AG04449 (cell line): ENCODE measurements at regions not wholly inside any gene's neighbourhood (a gene's known extent, or its start where the extent isn't known, plus 50 kb on each side); places are given as distances from the start of the nearest gene placed in this dataset.

ENCODE experiments used
- CTCF ChIA-PET: fragments of 350-600 bp; formaldehyde crosslinking; extraction: SDS; loops from one replicate; lab custom pipeline; 2021; ENCODE audit warnings: antibody characterized with exemption; lab: Yijun Ruan, JAX
- POLR2A ChIA-PET: fragments of 400-600, 350-600 bp; formaldehyde crosslinking; extraction: SDS; loops from one replicate; lab custom pipeline; 2020; ENCODE audit warnings: antibody characterized with exemption, inconsistent platforms; lab: Yijun Ruan, JAX
- DNase-seq: peaks from one replicate; pipeline ENCODE4 v3.0.0-alpha.2; 2010; ENCODE audit warnings: low read depth, low spot score
- H3K4me3 ChIP-seq: 2 replicates; pipeline ENCODE4 v1.5.1; 2011; ENCODE audit warnings: low read depth, mild to moderate bottlenecking, control low read depth, low read length
- TF ChIP-seq, protein P1 (sequence below): IDR thresholded peaks from one replicate; pipeline ENCODE4 v1.5.1; 2011; ENCODE audit warnings: mild to moderate bottlenecking, moderate library complexity, low read length, control low read depth, inconsistent platforms; ENCODE audit not compliant: insufficient read depth; ENCODE audit errors: missing control alignments

DNA sequence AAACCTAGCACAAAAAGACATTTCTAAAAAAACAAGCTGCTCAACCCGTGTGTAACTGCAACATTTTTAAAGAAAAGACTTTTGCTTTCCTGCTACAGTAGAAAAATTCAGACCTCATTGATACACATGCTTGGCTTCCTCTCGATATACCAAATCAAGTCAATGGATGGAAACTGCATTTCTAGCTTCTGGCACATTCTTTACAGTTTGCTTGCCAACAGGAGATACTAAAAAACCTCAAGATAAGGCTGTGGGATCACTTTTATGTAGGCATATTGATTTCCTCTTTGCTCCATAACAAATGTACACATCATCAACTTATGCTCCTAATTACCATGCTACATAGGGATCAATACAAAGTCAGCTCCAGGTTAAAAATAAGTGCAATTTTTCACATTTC lies 178.4 kb downstream of the SIPA1L2 start:
- DNase-seq: no peak
- no peak overlapping the region for H3K4me3 ChIP-seq
- POLR2A ChIA-PET: no interaction called here
- CTCF ChIA-PET: no interaction called here
- TF ChIP-seq, protein P1, sequence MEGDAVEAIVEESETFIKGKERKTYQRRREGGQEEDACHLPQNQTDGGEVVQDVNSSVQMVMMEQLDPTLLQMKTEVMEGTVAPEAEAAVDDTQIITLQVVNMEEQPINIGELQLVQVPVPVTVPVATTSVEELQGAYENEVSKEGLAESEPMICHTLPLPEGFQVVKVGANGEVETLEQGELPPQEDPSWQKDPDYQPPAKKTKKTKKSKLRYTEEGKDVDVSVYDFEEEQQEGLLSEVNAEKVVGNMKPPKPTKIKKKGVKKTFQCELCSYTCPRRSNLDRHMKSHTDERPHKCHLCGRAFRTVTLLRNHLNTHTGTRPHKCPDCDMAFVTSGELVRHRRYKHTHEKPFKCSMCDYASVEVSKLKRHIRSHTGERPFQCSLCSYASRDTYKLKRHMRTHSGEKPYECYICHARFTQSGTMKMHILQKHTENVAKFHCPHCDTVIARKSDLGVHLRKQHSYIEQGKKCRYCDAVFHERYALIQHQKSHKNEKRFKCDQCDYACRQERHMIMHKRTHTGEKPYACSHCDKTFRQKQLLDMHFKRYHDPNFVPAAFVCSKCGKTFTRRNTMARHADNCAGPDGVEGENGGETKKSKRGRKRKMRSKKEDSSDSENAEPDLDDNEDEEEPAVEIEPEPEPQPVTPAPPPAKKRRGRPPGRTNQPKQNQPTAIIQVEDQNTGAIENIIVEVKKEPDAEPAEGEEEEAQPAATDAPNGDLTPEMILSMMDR: no peak

DNA sequence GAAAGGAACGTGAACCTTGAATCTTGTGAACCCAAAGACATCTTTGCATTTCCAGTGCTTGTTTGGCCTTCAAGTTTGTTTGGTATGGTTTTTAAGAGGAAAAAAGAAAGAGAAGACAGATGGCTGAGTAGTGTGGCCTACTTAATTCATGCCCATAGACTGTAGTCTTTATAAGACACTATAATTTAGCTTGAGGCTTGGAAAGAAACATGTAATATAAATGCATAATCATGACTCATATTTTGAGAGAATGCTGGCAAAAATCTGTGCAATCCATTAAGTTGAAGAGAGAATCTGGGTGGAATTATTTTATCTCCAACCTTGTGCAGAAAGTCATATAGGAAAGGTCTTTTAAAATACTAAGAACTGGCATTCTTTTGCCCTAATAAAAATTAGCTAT lies 179.3 kb downstream of the SIPA1L2 start:
- no peak for DNase-seq
- TF ChIP-seq, protein P1: no peak
- ChIA-PET CTCF (interaction anchor here (0.8 kb wide), 1 partner anchor 21 kb away, joined by 6 read pairs; no protein-coding TSS in a partner anchor), POLR2A (no interaction called here)
- H3K4me3 ChIP-seq: no peak overlapping the region

GRCh38 chr1:232447125-232447524 lies 182.8 kb downstream of the SIPA1L2 start:
- TF ChIP-seq, protein P1: no peak
- ChIA-PET CTCF (no interaction called here), POLR2A (no interaction called here)

DNA sequence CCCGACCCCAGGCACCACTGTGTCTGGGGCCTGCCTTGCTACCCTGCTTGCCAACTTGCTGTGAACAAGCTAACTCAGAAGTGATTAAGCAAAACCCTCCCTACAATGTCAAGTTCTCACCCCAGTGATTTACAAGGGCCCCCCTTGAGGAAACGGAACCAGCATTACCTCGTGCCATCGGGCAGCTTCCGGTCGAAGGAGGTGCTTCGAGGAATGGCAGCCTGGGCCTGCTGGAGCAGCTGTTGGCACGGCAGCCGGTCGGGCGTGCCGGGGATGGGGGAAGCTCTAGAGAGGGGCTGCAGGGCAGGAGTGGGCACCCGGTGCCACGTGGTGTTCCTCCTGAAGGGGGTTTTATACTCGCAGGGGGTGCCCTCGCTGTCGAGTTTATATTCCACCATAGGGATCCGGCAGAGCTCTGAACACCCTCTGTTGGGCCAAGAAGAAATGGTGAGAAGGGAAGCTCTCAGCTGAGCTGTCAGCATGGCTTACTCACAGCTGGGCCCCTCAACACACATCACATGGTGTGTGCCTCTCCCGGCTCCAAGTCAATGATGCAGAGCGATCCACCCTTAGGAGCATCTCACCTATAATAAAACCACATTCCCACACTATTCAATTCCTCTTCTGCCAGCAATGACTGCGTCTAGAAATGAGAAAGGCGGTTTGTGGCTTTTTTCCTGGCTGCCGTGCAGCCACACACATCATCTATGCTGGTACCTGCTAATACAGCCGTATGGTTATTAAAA lies 184.4 kb downstream of the SIPA1L2 start:
- DNase-seq: no peak
- ChIA-PET CTCF (no interaction called here), POLR2A (no interaction called here)
- TF ChIP-seq, protein P1: no peak
- H3K4me3 ChIP-seq: no peak overlapping the region

More at GRCh38 chr1:232447125-232447524, 182.8 kb downstream of the SIPA1L2 start:
- DNase-seq: no peak
- no peak overlapping the region for H3K4me3 ChIP-seq

GRCh38 chr1:232443372-232443771 lies 186.6 kb downstream of the SIPA1L2 start:
- DNase-seq: no peak

GRCh38 chr1:232441036-232441411 lies 188.9 kb downstream of the SIPA1L2 start:
- no peak overlapping the region for H3K4me3 ChIP-seq
- CTCF ChIA-PET: no interaction called here
- POLR2A ChIA-PET: no interaction called here
- TF ChIP-seq, protein P1: no peak
- no peak for DNase-seq

More at GRCh38 chr1:232443372-232443771, 186.6 kb downstream of the SIPA1L2 start:
- no peak overlapping the region for H3K4me3 ChIP-seq
- ChIA-PET POLR2A (no interaction called here), CTCF (no interaction called here)
- TF ChIP-seq, protein P1: no peak
